ENCODE measurements at regions not wholly inside any gene's neighbourhood (a gene's known extent, or its start where the extent isn't known, plus 50 kb on each side); places are given as distances from the start of the nearest gene placed in this dataset.

- TF ChIP-seq CTCF (conservative IDR thresholded peaks at IDR 0.05; ENCODE audit: low read depth, low read length): no peak
- no peak for TF ChIP-seq CHD1 (IDR thresholded peaks at IDR 0.05; ENCODE audit: low read depth, low read length)
- TF ChIP-seq BHLHE40 (IDR thresholded peaks at IDR 0.05; ENCODE audit: low read depth, low read length): no peak
- no peak for TF ChIP-seq MAFK (IDR thresholded peaks at IDR 0.05; ENCODE audit: low read depth, low read length)
- no peak for TF ChIP-seq CEBPB (IDR thresholded peaks at IDR 0.05; ENCODE audit: low read depth, low read length)
- TF ChIP-seq POLR2A (IDR thresholded peaks at IDR 0.05; ENCODE audit: low read depth, low read length): no peak
- no peak for TF ChIP-seq MAZ (IDR thresholded peaks at IDR 0.05; ENCODE audit: borderline replicate concordance, low read depth, low read length)
These were observed 121.7 kb upstream of the RAD23B start for GRCh38 chr9:107161338-107161737.
